ENCODE measurements at regions not wholly inside any gene's neighbourhood (a gene's known extent, or its start where the extent isn't known, plus 50 kb on each side); places are given as distances from the start of the nearest gene placed in this dataset.

DNA sequence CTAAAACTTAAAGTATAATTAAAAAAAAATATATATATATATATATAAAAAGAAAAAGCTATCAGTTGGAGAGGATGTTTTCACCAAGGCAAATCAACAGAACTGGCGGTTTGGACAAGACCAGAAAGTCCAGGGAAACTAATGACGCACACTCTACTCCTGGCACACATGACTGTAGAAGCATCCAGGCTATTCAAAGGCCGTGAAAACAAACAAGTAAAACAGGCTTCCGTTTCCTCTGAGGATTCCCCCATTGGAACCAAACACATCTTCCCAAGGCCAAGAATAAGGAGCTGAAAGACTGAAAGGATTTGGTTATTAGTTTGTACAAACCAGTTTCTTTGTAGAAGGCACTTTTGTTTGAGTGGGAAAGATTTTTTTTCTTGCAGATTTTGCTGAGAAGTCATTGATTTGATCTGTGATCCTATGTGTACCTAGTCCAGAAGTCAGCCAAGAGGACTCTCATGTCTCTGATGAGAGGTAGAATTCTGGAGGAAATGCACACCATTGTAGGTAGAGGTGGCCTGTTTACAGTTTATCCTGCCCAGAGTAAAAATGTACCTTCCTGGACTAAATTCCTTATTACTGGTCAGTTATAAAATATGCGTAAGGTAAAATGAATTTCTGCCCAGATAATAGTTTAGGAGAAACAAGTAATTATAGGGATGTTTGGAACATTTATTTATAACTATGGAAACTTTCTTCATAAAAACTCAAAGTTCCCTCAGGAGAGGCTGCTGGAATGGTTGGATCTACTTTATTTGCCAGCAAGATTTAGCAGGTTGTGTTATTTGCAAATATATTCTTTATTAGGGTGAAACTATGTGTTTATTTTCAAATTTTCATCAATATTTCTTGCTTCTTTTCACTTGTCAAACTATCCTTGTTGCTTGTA lies 66.5 kb downstream of the DMP1 start:
- H3K9me3 ChIP-seq (ENCODE audit: control insufficient read depth, low read depth, low read length): no peaks in the 10 kb centered on the region
- no peak overlapping the region for H3K4ac ChIP-seq (ENCODE audit: low read depth, low read length)
- H4K91ac ChIP-seq (ENCODE audit: insufficient read length, low read depth, low read length): no peak overlapping the region
- H2BK12ac ChIP-seq (ENCODE audit: insufficient read length, low read depth, low read length): no peak overlapping the region
- no CpG with 5 or more reads among the region's 5 CpGs for WGBS (ENCODE audit: extremely low coverage, insufficient read length, low lambda C conversion rate)
- no peak for DNase-seq
- Mint-ChIP-seq H3K27ac (no peak overlapping the region), H3K4me3 (no peak overlapping the region), H3K27me3 (ENCODE audit: low read depth) (peaks cover 2% of the 10 kb centered on the region; the same call in 1 of the 2 replicates), H3K36me3 (ENCODE audit: insufficient read depth in 1 of 3, low read depth in 3 of 3) (peaks cover 7 to 12% (median 8%) of the 10 kb centered on the region in 3 experiments; a peak in 6 of 7 replicates), H3K4me1 (no peaks in the 10 kb centered on the region), H3K9me3 (peaks cover 12 to 15% of the 10 kb centered on the region in 2 experiments)
- H3K4me2 ChIP-seq (ENCODE audit: insufficient read depth, insufficient read length, low read length): no peak overlapping the region
- H2AFZ ChIP-seq (ENCODE audit: low read length): no peak overlapping the region
- H3K79me2 ChIP-seq (ENCODE audit: insufficient read depth, low read length): no peaks in the 10 kb centered on the region
- no peak overlapping the region for H3K18ac ChIP-seq (ENCODE audit: insufficient read length, low read depth, low read length)
- H4K8ac ChIP-seq (replicated peaks; ENCODE audit: insufficient read length, low read depth, low read length): no peak overlapping the region
- no peak overlapping the region for H3K27ac ChIP-seq (ENCODE audit: insufficient read length, low read depth, low read length)
- no peaks in the 10 kb centered on the region for H4K20me1 ChIP-seq (ENCODE audit: control insufficient read depth, insufficient read depth, insufficient read length)
- no peaks in the 10 kb centered on the region for H3K79me1 ChIP-seq (ENCODE audit: insufficient read depth, low read depth, low read length, poor library complexity, severe bottlenecking)
- H4K5ac ChIP-seq (ENCODE audit: insufficient read length, low read depth, low read length): no peak overlapping the region
- H2BK20ac ChIP-seq (ENCODE audit: low read depth, low read length, poor library complexity, severe bottlenecking): no peak overlapping the region
- H2AK5ac ChIP-seq (ENCODE audit: insufficient read length, low read length): no peak overlapping the region
- H3K23ac ChIP-seq (ENCODE audit: insufficient read length, low read depth, low read length): no peak overlapping the region
- H2BK5ac ChIP-seq (ENCODE audit: insufficient read length, low read length): no peak overlapping the region
- no peak overlapping the region for H3K56ac ChIP-seq (ENCODE audit: insufficient read length, low read depth, low read length)
- H3K14ac ChIP-seq (ENCODE audit: insufficient read depth, low read length): no peak overlapping the region
- no peak overlapping the region for H2BK120ac ChIP-seq (ENCODE audit: low read depth, low read length, poor library complexity, severe bottlenecking)
- no peak overlapping the region for H3T11ph ChIP-seq (ENCODE audit: low read length)
- no peaks in the 10 kb centered on the region for H3K23me2 ChIP-seq (ENCODE audit: insufficient read length, low read depth, low read length, poor library complexity, severe bottlenecking)
- no peak overlapping the region for H2BK15ac ChIP-seq (ENCODE audit: low read depth, low read length)
- no peaks in the 10 kb centered on the region for H3K27me3 ChIP-seq (ENCODE audit: insufficient read depth, low read length)
- TF ChIP-seq, protein P1, sequence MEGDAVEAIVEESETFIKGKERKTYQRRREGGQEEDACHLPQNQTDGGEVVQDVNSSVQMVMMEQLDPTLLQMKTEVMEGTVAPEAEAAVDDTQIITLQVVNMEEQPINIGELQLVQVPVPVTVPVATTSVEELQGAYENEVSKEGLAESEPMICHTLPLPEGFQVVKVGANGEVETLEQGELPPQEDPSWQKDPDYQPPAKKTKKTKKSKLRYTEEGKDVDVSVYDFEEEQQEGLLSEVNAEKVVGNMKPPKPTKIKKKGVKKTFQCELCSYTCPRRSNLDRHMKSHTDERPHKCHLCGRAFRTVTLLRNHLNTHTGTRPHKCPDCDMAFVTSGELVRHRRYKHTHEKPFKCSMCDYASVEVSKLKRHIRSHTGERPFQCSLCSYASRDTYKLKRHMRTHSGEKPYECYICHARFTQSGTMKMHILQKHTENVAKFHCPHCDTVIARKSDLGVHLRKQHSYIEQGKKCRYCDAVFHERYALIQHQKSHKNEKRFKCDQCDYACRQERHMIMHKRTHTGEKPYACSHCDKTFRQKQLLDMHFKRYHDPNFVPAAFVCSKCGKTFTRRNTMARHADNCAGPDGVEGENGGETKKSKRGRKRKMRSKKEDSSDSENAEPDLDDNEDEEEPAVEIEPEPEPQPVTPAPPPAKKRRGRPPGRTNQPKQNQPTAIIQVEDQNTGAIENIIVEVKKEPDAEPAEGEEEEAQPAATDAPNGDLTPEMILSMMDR (conservative IDR thresholded peaks at IDR 0.05): no peak
- no peaks in the 10 kb centered on the region for H3K4me1 ChIP-seq (ENCODE audit: insufficient read depth, low read length)
- no peak overlapping the region for H3K9ac ChIP-seq (ENCODE audit: extremely low read depth, insufficient read length, low read length)
